ENCODE measurements at regions not wholly inside any gene's neighbourhood (a gene's known extent, or its start where the extent isn't known, plus 50 kb on each side); places are given as distances from the start of the nearest gene placed in this dataset.

- WGBS, 3 donors = 13 to 22% (median 18%) methylated on average over 3 of the region's 3 CpGs
These were observed 952.7 kb upstream of the SLIT2 start for GRCh38 chr4:19298998-19299397.

GRCh38 chr4:19293781-19294180 lies 957.9 kb upstream of the SLIT2 start:
- no peaks in the 10 kb centered on the region for H3K9me3 ChIP-seq
- DNase-seq = no peak
- intact Hi-C loops (cut with DNase I) = no loop called here
- H3K27ac ChIP-seq = no peak overlapping the region
- H3K4me1 ChIP-seq (ENCODE audit: insufficient read depth) = no peaks in the 10 kb centered on the region
- no peak overlapping the region for H3K4me3 ChIP-seq
- no peaks in the 10 kb centered on the region for H3K27me3 ChIP-seq
- TF ChIP-seq CTCF (IDR thresholded peaks at IDR 0.05) (no peak), POLR2A (IDR thresholded peaks at IDR 0.05) (no peak)
- 88 to 100% (median 98%) methylated on average over 1 of the region's 1 CpG for WGBS, 3 donors
- no peaks in the 10 kb centered on the region for H3K36me3 ChIP-seq

More at GRCh38 chr4:19298998-19299397, 952.7 kb upstream of the SLIT2 start:
- intact Hi-C loops (cut with DNase I) = no loop called here
- Histone ChIP-seq H3K27me3 (no peaks in the 10 kb centered on the region), H3K9me3 (no peaks in the 10 kb centered on the region), H3K27ac (no peak overlapping the region), H3K4me3 (no peak overlapping the region), H3K36me3 (no peaks in the 10 kb centered on the region), H3K4me1 (ENCODE audit: insufficient read depth) (no peaks in the 10 kb centered on the region)
- DNase-seq = no peak
- TF ChIP-seq EP300 (IDR thresholded peaks at IDR 0.05) (no peak), CTCF (IDR thresholded peaks at IDR 0.05) (no peak), POLR2A (IDR thresholded peaks at IDR 0.05) (no peak)

GRCh38 chr4:19293080-19293479 lies 958.6 kb upstream of the SLIT2 start:
- TF ChIP-seq EP300 (IDR thresholded peaks at IDR 0.05) (no peak), CTCF (IDR thresholded peaks at IDR 0.05) (no peak), POLR2A (IDR thresholded peaks at IDR 0.05) (no peak)
- 0 to 53% (median 40%) methylated on average over 1 of the region's 1 CpG for WGBS, 3 donors
- intact Hi-C loops (cut with DNase I) = no loop called here
- H3K27ac ChIP-seq = no peak overlapping the region
- no peak for DNase-seq
- no peaks in the 10 kb centered on the region for H3K4me1 ChIP-seq (ENCODE audit: insufficient read depth)
- H3K9me3 ChIP-seq = no peaks in the 10 kb centered on the region
- no peak overlapping the region for H3K4me3 ChIP-seq
- no peaks in the 10 kb centered on the region for H3K36me3 ChIP-seq
- H3K27me3 ChIP-seq = no peaks in the 10 kb centered on the region

- DNase-seq = no peak
- Histone ChIP-seq H3K36me3 (no peaks in the 10 kb centered on the region), H3K4me1 (ENCODE audit: insufficient read depth) (no peaks in the 10 kb centered on the region), H3K9me3 (no peaks in the 10 kb centered on the region), H3K4me3 (no peak overlapping the region), H3K27me3 (no peaks in the 10 kb centered on the region), H3K27ac (no peak overlapping the region)
- WGBS, 3 donors = 75 to 81% (median 80%) methylated on average over 1 of the region's 1 CpG
- intact Hi-C loops (cut with DNase I) = no loop called here
- TF ChIP-seq CTCF (IDR thresholded peaks at IDR 0.05) (no peak), POLR2A (IDR thresholded peaks at IDR 0.05) (no peak), EP300 (IDR thresholded peaks at IDR 0.05) (no peak)
These were observed 964.8 kb upstream of the SLIT2 start for GRCh38 chr4:19286924-19287323.

- Histone ChIP-seq H3K9me3 (no peaks in the 10 kb centered on the region), H3K36me3 (no peaks in the 10 kb centered on the region), H3K4me1 (ENCODE audit: insufficient read depth) (no peaks in the 10 kb centered on the region), H3K4me3 (no peak overlapping the region), H3K27me3 (no peaks in the 10 kb centered on the region), H3K27ac (no peak overlapping the region)
- no peak for TF ChIP-seq EP300 (IDR thresholded peaks at IDR 0.05)
- no peak for TF ChIP-seq CTCF (IDR thresholded peaks at IDR 0.05)
- TF ChIP-seq POLR2A (IDR thresholded peaks at IDR 0.05) = no peak
- WGBS, 3 donors = 22 to 40% (median 25%) methylated on average over 3 of the region's 3 CpGs
- no peak for DNase-seq
- intact Hi-C loops (cut with DNase I) = no loop called here
These were observed 966.6 kb upstream of the SLIT2 start for GRCh38 chr4:19285146-19285545.
